ENCODE measurements at regions not wholly inside any gene's neighbourhood (a gene's known extent, or its start where the extent isn't known, plus 50 kb on each side); places are given as distances from the start of the nearest gene placed in this dataset.

- H3K36me3 Mint-ChIP-seq: no peaks in the 10 kb centered on the region
- H3K79me2 ChIP-seq (ENCODE audit: insufficient read depth, low read length): no peaks in the 10 kb centered on the region
- intact Hi-C loops (cut with micrococcal nuclease): no loop called here
- H3K9me3 ChIP-seq (replicated peaks in 1 of 2; ENCODE audit: control insufficient read depth in 1 of 2, insufficient read depth in 1 of 2, low read length in 2 of 2): peaks cover 8 to 9% of the 10 kb centered on the region in 2 donors
- H3K9me3 Mint-ChIP-seq: peaks cover 0 to 18% (median 4%) of the 10 kb centered on the region in 7 donors
- TF ChIP-seq, protein P1, sequence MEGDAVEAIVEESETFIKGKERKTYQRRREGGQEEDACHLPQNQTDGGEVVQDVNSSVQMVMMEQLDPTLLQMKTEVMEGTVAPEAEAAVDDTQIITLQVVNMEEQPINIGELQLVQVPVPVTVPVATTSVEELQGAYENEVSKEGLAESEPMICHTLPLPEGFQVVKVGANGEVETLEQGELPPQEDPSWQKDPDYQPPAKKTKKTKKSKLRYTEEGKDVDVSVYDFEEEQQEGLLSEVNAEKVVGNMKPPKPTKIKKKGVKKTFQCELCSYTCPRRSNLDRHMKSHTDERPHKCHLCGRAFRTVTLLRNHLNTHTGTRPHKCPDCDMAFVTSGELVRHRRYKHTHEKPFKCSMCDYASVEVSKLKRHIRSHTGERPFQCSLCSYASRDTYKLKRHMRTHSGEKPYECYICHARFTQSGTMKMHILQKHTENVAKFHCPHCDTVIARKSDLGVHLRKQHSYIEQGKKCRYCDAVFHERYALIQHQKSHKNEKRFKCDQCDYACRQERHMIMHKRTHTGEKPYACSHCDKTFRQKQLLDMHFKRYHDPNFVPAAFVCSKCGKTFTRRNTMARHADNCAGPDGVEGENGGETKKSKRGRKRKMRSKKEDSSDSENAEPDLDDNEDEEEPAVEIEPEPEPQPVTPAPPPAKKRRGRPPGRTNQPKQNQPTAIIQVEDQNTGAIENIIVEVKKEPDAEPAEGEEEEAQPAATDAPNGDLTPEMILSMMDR (IDR thresholded peaks at IDR 0.05): no peak
- no peak overlapping the region for H3K27ac Mint-ChIP-seq
- no peak overlapping the region for H3K4me3 Mint-ChIP-seq
- no peaks in the 10 kb centered on the region for H3K4me1 ChIP-seq (ENCODE audit: control insufficient read depth in 1 of 2, insufficient read depth in 2 of 2, low read length in 2 of 2)
- H3K27me3 ChIP-seq (ENCODE audit: control insufficient read depth in 2 of 2, insufficient read depth in 2 of 2, low read length in 2 of 2): no peaks in the 10 kb centered on the region
- H3K4me3 ChIP-seq (replicated peaks in 1 of 3; ENCODE audit: low read depth in 2 of 3, low read length in 3 of 3): no peak overlapping the region
- no peak overlapping the region for H3K9ac ChIP-seq (ENCODE audit: insufficient read depth, low read length, poor library complexity, severe bottlenecking)
- peaks cover 0 to 3% (median 0%) of the 10 kb centered on the region in 3 donors for H3K27me3 Mint-ChIP-seq (ENCODE audit: low read depth in 3 of 3)
- DNase-seq: no peak
- H2AFZ ChIP-seq (ENCODE audit: insufficient read depth, low read depth, low read length, poor library complexity, severe bottlenecking): no peak overlapping the region
- H3K27ac ChIP-seq (ENCODE audit: low read depth in 1 of 2, low read length in 2 of 2): no peak overlapping the region
- no CpG with 5 or more reads among the region's 2 CpGs for WGBS (ENCODE audit: insufficient coverage)
- H3K4me2 ChIP-seq (replicated peaks; ENCODE audit: extremely low read depth, low read length, poor library complexity, severe bottlenecking): no peak overlapping the region
- no peaks in the 10 kb centered on the region for H4K20me1 ChIP-seq (ENCODE audit: insufficient read depth, low read length)
- H3K4me1 Mint-ChIP-seq: no peaks in the 10 kb centered on the region
- H3K36me3 ChIP-seq (replicated peaks in 1 of 2; ENCODE audit: control insufficient read depth in 1 of 2, insufficient read depth in 2 of 2, low read length in 2 of 2): no peaks in the 10 kb centered on the region
Measured at GRCh38 chr3:176087066-176087697, 1110.1 kb downstream of the TBL1XR1 start.

DNA sequence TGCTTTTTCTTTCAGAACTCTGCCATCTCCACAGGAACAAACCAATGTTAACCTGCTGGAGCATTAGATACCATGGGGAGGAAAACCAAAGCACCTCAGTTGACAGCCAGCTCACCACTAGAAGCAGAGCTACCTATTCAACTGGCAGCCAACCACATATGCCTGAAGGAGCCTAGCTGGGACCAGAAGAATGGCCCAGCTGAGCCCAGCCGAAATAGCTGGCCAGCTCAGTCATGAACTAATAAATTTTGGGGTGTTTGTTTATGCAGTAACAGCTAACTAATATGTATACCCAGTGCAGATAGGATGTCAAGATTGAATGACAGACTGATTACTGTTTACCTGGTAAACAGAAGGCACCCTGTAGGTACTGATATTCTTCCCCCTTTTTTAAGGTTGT, 1117.5 kb downstream of the TBL1XR1 start:
- Mint-ChIP-seq H3K27ac (no peak overlapping the region), H3K27me3 (ENCODE audit: low read depth in 3 of 3) (peaks cover 0 to 3% (median 0%) of the 10 kb centered on the region in 3 donors), H3K9me3 (peaks cover 2 to 14% (median 6%) of the 10 kb centered on the region in 7 donors), H3K36me3 (no peaks in the 10 kb centered on the region), H3K4me3 (no peak overlapping the region), H3K4me1 (no peaks in the 10 kb centered on the region)
- Histone ChIP-seq H3K36me3 (replicated peaks in 1 of 2; ENCODE audit: control insufficient read depth in 1 of 2, insufficient read depth in 2 of 2, low read length in 2 of 2) (no peaks in the 10 kb centered on the region), H3K4me2 (replicated peaks; ENCODE audit: extremely low read depth, low read length, poor library complexity, severe bottlenecking) (no peak overlapping the region), H3K79me2 (ENCODE audit: insufficient read depth, low read length) (no peaks in the 10 kb centered on the region), H3K4me1 (ENCODE audit: control insufficient read depth in 1 of 2, insufficient read depth in 2 of 2, low read length in 2 of 2) (no peaks in the 10 kb centered on the region), H3K9ac (ENCODE audit: insufficient read depth, low read length, poor library complexity, severe bottlenecking) (no peak overlapping the region), H4K20me1 (ENCODE audit: insufficient read depth, low read length) (no peaks in the 10 kb centered on the region), H3K27ac (ENCODE audit: low read depth in 1 of 2, low read length in 2 of 2) (no peak overlapping the region), H3K27me3 (ENCODE audit: control insufficient read depth in 2 of 2, insufficient read depth in 2 of 2, low read length in 2 of 2) (no peaks in the 10 kb centered on the region), H2AFZ (ENCODE audit: insufficient read depth, low read depth, low read length, poor library complexity, severe bottlenecking) (no peak overlapping the region), H3K9me3 (replicated peaks in 1 of 2; ENCODE audit: control insufficient read depth in 1 of 2, insufficient read depth in 1 of 2, low read length in 2 of 2) (peaks cover 12 to 22% of the 10 kb centered on the region in 2 donors), H3K4me3 (replicated peaks in 1 of 3; ENCODE audit: low read depth in 2 of 3, low read length in 3 of 3) (no peak overlapping the region)
- DNase-seq: no peak
- intact Hi-C loops (cut with micrococcal nuclease): no loop called here
- TF ChIP-seq, protein P1 (IDR thresholded peaks at IDR 0.05): no peak
- 88% methylated on average over 1 of the region's 1 CpG for WGBS (ENCODE audit: insufficient coverage)
